Suppressor macrophage treated with lipopolysaccharide for 4 hours (primary cell): ENCODE measurements at regions not wholly inside any gene's neighbourhood (a gene's known extent, or its start where the extent isn't known, plus 50 kb on each side); places are given as distances from the start of the nearest gene placed in this dataset.
"Not testable (repeated sequence)": the region's sequence is repeated elsewhere in the genome, so short reads cannot be mapped to it uniquely, and the experiment has no call there.

ENCODE experiments used
- DNase-seq: peaks from one replicate; pipeline ENCODE4 v3.0.0-alpha.2; 2020

DNA sequence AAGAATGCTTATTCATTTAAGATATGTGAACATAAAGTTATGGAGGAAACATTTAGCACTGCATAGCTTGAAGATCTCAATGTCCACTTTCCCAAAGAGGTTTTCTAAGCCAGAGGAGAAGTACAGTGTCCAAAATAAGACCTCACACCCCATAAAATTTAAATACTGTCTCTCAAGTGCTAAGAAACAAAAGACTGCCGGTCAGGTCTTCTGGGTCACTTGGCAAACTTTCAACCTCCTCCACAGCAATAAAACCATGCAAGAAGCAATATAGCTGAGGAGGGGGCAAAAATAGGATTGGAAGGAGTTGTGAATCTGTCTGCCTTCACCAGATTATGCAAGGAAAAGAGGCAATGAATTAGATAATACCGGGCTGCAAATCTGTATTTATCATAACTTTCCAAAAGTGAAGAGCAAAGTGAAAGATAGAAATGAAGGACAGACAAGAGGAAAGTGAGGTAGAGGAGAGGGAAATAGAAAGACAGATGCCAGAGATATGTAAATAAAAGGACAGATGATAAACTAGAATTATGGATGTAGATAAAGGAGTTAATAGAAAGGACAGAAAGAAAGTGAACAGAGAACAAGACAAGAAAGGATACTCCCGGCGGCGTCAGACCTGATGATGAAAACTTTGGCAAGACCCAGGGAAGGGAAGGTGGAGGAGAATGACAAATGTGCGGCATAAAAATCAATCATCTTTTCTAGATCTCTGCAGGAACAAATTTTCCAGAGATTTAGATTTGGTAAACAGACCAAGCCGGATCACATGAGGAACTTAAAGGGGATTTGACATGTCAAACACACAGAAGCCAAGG, 152.7 kb upstream of the FAM241A start:
- no peak for DNase-seq

DNA sequence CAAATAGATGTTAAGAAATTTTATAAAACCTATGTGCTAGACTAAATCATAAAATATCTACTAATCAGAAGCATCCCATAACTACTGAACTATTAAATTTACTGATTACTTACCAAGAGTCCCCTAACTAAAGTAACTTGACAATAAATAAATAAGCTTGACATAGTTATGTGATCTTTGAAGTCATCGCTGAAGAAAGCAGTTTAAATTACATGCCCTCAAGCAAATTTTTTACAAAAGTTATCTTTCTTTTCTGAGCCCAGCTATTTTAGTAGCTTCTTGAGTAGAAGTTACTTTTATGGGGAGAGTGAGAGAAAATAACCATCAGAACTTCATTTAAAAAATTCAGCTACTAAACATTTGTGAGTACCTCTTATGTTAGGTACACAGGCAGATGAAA, 150.9 kb upstream of the FAM241A start:
- DNase-seq, result no peak

DNA sequence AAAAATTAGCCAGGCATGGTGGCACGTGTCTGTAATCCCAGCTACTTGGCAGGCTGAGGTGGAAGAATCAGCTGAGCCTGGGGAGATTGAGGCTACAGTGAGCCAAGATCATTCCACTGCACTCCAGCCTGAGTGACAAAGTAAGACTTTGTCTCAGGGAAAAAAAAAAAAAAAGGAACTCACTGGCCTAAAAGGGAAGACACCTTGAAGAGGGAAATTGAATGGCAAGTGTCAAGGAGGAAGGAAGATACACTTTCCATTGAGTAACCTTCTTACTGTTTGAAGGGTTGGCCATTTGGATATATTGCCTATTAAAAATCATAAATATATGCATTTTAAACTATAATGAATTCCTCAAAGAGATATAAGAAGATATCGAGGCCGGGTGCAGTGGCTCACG, 147.5 kb upstream of the FAM241A start:
- DNase-seq, result peak; percentile 61

DNA sequence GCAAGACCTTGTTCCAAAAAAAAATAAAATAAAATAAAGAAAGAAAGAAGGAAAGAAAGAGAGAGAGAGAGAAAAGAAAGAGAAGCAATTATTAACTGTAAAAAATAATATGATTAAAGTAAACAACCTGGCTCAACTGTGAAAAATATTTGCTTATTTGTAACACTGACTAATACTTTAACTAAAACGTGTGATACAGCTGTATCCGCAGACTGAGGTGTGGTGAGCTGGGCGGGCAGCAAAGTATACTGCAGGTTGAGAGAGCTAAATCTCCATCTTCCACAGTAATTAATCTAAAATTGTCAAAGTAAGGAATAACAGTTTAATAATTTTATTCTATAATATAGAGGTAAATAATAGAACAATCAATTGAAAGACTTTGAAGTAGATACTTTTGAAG, 145.5 kb upstream of the FAM241A start:
- DNase-seq, result no peak

DNA sequence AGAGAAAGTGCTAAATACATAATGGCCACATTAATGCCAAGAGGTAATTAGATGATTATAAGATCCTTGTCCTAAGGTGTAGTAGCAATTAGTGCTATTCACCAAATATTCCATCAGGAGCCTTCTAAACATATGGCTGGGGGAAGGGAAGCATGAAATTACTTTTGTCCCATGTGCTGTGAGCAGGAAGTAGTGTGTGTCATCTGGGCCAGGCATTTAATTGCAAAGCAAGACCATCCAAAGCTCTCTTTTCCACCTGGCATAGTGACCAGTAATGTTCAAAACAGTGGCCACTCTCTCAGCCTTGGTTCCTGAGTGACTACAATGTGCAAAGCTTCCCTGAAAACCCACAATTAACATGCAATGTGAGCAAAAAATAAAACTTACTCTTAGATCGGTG, 144.2 kb upstream of the FAM241A start:
- no peak for DNase-seq

DNA sequence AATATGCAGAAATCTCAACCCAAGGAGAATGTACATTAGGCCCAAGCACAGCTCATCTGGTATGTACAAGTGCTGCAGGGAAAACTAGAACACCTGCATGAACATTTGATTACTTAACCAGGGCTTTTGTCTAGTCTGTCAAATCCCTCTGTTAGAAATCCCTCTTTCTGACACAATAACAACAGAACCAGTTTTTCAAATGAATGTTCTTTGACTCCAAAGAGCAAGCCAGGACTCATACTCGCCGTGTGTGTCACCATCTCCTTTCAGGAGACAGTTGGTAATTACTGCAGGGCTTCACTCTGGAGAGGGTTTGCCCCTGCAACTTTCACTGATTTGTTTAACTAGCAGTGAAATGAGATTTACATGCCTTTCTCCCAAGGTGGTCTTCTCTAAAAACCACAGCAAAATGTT, 143.0 kb upstream of the FAM241A start:
- DNase-seq, result no peak

DNA sequence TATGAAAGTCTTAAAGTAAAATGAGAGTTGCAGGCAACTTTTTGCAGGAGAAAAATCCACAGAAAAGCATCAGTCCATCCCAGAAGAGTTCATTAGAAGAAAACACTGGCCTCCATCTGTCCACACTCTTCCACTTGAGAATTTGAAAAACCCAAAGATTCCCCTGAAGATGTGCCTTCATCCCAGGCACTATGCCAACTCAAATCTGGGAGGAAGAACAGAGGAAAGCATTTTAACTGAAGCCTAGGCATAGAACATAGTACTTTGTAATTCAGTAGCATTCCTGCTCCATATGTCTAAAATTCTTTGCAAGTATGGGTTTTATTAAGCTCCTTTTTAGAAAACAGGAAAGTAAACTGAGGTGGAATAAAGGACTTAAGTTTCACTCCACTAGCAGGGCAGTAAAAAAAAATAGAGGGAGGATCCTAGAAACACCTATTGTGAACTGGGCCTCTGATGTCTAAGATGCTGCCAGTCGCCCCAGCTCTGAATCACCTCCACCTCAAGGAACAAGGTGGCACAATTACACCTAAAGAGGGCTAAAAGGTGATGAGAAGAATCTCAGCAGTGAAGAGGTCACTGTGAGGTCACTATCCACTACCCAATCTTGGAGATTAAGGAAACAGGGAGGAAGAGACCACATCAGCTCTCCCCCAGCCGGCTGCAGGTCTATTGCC, 141.9 kb upstream of the FAM241A start:
- no peak for DNase-seq

DNA sequence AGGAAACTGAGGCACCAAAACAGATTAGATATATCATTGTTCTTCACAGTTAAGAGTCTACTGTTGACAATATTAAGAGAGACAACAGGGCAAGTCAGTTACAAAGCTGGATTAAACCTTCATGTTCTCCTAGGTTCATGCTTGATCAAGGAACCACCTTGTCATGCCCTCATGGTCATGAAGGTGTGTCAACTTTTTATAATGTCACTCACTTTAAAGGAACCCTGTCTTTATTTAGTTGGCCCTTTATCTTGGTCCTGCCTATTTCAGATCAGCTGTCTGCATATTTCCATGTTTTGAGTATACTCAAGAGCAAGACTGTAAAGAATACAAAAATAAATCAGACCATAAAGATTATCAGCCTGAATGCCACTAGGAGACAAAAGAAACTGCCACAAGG, 140.2 kb upstream of the FAM241A start:
- DNase-seq, result no peak

DNA sequence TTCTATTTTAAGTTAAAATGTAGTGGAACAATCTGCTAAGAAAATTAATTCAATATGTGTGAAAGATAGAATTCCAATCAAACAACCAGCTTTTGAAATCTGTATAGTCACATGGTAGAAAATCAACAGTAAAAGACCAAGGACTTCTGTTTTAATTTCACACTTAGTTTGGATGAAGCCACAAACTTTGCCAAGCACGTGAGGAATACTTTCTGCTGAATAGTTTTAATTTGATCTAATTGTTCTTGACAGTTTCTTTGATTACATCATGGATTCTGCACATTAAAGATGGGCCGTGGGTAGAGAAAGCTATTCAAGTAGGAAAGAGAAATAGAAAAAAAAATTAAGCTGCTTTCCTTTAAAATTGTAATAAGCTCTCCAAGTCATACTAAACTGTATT, 137.9 kb upstream of the FAM241A start:
- peak; percentile 34 for DNase-seq

DNA sequence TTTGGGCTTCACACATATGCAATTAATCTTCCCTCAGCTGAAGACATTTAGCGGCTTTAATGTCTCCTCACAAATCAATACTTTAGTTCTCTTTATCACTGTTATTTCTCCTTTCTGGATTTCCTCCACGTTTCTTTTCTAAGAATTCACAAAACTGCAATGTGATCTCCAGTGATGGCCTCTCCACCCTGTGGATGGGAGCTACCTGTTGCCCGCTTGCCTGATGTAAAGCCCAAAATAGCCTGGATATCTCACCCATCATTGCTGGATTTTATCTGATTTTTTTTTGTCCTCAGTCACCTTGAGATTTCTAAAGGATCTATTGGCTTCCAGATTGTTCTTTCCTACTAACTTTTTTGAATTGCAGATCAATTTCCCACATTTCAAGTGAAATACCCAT, 129.3 kb upstream of the FAM241A start:
- DNase-seq, result no peak

DNA sequence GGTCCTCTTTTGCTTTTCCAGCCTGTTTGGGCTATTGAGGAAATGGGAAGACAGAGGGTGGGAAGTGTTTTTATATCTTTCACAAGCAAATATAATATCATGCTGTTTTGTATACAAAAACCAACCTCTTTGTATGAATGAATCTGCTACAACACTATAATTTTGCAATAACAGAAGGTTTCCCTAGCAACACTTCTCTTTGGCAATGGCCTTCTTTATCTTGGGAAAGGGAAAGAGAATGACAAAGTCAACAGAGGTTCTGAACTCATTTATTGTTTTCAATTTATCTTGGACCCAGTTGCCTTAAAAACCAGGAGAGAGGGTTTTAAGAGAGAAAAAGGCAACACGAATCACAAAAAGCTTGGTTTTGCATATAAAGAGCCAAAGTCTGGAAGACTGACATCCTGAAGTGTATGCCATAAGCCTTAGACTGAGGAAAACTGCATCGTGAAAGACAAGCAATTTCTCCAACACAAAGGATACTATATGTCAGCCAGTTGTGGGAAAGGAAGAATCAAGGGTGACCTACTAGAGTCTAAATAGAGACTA, 121.8 kb upstream of the FAM241A start:
- no peak for DNase-seq

DNA sequence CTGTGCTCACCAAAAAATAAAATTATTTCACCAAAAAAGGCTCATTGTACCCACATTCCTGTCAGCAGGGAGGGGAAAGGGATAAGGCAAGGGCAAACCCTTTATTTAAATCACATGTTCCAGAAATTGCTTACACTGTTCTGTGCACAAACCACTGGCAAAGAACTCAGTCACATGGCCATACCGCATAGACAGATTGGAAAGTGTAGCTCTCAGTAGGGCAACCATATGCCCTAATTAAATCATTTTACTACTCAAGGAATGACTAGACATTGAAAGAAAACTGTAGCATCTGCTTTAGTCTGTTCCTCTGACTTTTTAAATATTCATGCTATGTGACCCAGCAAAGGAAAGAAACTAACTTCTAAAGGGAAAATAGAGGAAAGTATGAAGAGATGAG, 119.2 kb upstream of the FAM241A start:
- DNase-seq, result no peak

DNA sequence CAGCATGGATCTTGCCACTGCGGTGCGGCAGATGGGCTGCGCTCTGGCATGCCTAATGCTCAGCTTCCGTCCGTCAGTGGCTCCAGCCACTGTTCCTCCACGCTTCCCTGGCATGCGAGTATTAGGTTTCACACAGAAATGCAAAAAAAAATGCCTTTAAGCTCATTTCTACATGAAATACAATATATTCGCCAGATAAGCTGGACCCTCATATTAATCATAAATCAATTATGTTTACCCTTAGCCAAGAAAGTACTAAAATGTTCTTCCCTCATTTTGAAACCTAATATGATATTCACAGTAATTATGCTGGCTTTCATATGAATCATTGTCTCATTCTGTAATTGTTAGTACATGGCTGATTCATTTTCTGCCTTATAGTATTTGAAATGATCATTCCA, 115.5 kb upstream of the FAM241A start:
- DNase-seq, result no peak

DNA sequence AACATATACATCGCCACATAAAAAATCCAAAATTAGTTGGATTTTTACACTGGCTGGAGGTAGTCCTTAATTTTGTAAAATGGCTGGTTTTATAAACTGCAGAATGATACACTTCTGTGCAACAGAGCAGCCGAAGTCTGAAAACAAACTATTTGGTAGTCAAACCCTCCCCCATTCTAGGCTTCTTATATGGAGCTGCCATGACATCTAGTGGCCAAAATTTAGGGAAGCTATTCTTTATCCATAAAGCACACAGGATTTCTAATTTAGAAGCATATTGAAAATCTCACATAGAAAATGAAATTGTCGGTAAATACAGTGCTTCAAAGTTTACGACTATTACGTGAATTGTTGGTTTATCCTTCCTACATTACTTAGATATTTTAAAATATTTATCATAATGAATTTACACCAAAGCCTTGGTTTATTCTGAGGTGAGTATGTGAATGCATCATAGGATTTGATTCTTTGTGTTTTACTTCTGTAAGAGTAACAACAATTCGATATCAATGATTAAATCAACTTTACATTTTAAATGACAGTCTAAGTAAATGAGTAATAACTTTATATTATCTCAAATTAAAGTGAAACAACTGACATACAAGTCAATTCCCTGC, 113.4 kb upstream of the FAM241A start:
- peak; percentile 76 for DNase-seq

DNA sequence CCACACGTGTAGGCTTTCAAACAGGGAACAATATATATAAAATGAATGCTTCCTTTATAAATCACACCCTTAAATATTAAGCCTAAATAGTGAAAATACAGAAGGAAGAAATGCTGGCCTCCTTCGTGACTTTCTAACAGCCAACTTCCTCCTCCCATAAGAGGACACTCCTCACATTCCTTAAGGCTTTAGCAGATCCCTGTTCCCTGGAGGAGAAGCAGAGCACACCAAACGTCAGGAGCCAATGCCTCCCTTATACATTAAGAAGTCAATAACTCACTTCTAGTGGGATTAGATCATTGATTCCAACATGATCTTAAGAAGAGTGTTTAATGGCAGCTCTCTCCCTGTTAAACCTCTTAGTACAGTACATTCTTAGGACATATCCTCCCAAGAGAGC, 108.4 kb upstream of the FAM241A start:
- no peak for DNase-seq

DNA sequence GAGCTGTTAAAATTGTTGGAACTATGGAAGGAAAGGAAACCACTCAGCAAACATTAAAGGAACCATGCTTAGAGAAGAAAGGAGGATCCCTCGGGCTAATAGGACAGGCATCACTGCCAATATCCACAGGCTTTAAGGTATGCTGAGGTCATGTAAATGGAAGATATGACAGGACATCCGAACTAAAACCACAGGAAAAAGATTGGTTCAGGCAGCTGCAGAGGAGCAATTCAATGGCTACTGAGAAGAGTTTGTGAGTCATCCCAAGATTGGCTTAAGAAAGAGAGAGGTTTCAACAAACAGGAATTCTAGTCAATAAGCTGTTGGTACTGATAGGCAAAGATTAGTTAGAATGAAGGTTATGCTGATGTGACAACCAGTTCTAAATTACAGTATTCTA, 106.4 kb upstream of the FAM241A start:
- DNase-seq, result no peak

DNA sequence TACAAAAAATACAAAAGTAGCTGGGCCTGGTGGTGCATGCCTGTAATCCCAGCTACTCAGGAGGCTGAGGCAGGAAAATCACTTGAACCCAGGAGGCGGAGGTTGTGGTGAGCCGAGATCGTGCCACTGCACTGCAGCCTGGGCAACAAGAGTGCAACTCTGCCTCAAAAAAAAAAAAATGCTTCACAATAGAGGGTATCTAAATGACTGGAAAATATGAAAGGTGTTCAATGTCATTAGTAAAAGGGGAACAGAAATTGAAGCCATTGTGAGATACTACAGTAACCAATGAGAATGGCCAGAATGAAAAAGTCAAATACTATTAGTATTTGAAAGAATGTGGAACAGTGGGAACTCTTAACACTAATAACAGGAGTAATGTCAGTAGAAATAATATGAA, 96.1 kb upstream of the FAM241A start:
- not testable (repeated sequence) for DNase-seq

DNA sequence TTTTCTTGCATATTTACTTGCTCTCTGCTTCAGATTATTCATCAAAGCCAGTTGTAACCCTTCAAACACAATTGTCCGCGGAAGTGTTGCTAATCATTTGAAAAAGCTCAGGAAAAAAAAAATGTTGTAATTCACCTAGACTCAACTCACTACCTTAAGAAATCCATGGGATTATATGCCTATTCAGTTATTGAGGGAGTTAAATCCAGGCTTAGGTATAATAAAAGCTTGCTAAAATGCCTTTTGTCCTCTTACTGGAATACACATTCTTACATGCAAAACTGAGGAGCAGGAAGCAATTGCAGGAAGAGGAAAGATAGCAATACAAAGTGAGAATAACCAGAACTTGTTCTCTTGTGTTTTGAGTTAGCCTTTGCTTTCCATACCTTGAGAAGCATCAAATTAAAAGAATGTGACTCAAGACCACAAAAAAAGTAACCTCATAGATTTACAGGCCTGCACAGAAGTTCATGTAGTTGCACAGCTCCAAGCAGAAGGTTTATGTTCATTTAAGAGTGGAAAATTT, 91.4 kb upstream of the FAM241A start:
- DNase-seq, result no peak

DNA sequence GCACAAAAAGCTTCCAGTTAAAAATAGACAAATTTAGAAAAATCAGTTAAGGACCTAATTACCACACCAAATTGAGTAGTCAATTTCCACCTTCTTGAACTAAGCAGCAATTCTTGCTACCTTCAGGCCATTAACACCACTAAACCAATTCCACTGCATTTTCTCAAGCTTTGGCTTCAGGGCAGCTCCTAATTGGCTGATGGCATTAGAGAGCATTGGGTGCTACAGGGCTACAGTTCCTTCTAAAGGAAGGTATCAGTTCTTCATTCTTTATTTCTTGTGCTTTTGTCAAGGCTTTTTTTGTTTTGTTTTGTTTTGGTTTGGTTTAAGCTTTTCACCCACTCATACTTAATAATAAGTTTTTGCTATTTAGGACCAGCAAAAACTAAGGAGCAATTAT, 90.2 kb upstream of the FAM241A start:
- no peak for DNase-seq

DNA sequence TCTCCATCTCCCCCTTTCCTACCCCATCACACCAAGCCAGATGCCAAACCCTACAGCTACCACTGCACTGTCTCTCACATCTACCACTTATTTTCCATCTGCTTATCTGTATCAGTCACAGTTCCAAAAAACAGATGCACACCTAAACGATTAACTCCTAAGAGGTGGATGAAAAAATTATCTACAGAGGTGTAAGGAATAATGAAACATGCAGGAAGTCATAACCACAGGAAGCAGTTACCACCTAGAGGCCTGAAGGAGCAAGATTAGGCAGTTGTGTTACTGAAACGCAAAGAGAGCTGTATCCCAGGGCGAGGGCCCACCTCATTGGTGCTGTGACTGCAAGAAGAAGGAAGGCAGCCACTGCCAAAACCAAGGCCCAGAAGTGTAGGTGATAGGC, 87.8 kb upstream of the FAM241A start:
- DNase-seq, result no peak

DNA sequence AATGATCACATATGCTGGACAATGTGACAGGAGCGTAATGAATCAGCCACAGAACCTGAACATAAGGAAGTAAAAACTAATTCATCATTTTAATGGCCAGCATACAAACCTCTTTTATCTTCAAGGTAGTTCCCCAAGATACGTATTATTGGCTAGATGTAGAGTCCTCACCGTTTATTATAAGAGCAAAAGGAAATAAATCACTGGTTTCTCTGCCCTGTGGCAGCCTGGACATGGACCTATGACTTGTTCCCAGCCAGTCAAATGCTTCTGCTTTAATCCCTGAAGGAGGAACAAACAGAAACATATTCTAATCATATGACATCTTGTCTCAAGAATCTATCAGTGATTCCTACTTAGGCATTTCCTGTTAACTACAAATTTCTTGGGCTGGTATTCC, 86.8 kb upstream of the FAM241A start:
- DNase-seq, result no peak

DNA sequence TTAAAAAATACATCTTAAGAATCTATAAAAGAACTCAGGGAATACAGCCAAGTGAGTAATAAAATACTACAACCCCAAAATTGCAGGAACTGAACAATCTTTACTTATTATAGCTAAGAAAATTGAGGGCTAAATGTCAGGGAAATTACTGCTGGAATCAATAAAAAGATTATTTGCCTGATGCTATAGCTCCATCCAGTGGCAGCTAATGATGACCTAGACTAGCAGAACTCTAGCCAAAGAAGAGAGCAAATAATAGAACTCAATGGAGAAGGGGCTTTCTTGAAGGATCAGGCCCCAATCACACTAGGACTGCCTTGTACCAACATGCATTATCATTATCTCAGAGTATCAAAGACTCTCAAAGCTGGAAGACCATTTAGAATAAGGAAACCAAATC, 85.0 kb upstream of the FAM241A start:
- peak; percentile 46 for DNase-seq

DNA sequence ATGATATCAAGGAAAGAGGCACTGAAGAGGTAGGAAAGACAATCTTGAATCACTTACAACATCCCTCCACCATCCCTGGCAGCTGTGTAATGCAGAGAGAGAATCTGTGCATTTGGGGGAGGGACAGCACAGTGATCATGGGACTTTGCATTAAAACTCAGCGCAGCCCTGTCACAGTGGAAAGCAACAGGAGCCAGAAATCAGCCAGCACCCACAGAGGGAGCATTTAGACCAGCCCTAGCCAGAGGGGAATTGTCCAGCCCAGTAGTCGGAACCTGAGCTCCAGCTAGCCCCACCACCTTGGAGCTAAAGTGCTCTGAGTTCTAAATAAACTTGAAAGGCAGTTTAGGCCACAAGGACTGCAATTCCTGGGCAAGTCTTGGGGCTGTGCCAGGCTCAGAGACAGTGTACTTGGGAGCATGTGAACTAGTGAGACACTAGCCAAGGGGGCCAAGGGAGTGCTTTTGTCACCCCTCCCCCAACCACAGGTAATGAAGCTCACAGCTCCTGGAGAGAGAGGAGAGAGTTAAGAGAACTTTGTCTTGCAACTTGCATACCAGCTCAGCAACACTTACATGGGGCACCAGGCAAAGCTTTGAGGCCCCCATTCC, 83.9 kb upstream of the FAM241A start:
- DNase-seq, result no peak
